ENCODE measurements at regions not wholly inside any gene's neighbourhood (a gene's known extent, or its start where the extent isn't known, plus 50 kb on each side); places are given as distances from the start of the nearest gene placed in this dataset.
"Not testable (repeated sequence)": the region's sequence is repeated elsewhere in the genome, so short reads cannot be mapped to it uniquely, and the experiment has no call there.

GRCh38 chr13:79989217-79989661 is 351.7 kb downstream of the SPRY2 start:
- Histone ChIP-seq H3K27me3 (ENCODE audit: control insufficient read depth, insufficient read depth, low read length) (no peaks in the 10 kb centered on the region), H3K27ac (ENCODE audit: low read length) (no peak overlapping the region), H3K4me1 (ENCODE audit: control insufficient read depth, low read depth, low read length) (no peaks in the 10 kb centered on the region), H3K9me3 (ENCODE audit: control insufficient read depth, low read depth, low read length) (no peaks in the 10 kb centered on the region), H3K9ac (ENCODE audit: low read length) (no peak overlapping the region), H3K4me3 (ENCODE audit: low read length) (no peak overlapping the region), H3K36me3 (ENCODE audit: control insufficient read depth, low read depth, low read length) (no peaks in the 10 kb centered on the region)

GRCh38 chr13:79988573-79988972 is 352.4 kb downstream of the SPRY2 start:
- Histone ChIP-seq H3K4me3 (ENCODE audit: low read length) (no peak overlapping the region), H3K9ac (ENCODE audit: low read length) (no peak overlapping the region), H3K27me3 (ENCODE audit: control insufficient read depth, insufficient read depth, low read length) (no peaks in the 10 kb centered on the region), H3K27ac (ENCODE audit: low read length) (no peak overlapping the region), H3K9me3 (ENCODE audit: control insufficient read depth, low read depth, low read length) (no peaks in the 10 kb centered on the region), H3K36me3 (ENCODE audit: control insufficient read depth, low read depth, low read length) (no peaks in the 10 kb centered on the region), H3K4me1 (ENCODE audit: control insufficient read depth, low read depth, low read length) (no peaks in the 10 kb centered on the region)

GRCh38 chr13:79987761-79988160 is 353.2 kb downstream of the SPRY2 start:
- Histone ChIP-seq H3K27ac (ENCODE audit: low read length) (no peak overlapping the region), H3K9me3 (ENCODE audit: control insufficient read depth, low read depth, low read length) (no peaks in the 10 kb centered on the region), H3K4me3 (ENCODE audit: low read length) (no peak overlapping the region)

GRCh38 chr13:79987323-79987722 is 353.6 kb downstream of the SPRY2 start:
- H3K4me3 ChIP-seq (ENCODE audit: low read length) = no peak overlapping the region
- H3K9ac ChIP-seq (ENCODE audit: low read length) = no peak overlapping the region
- H3K27ac ChIP-seq (ENCODE audit: low read length) = no peak overlapping the region
- H3K4me1 ChIP-seq (ENCODE audit: control insufficient read depth, low read depth, low read length) = no peaks in the 10 kb centered on the region
- H3K27me3 ChIP-seq (ENCODE audit: control insufficient read depth, insufficient read depth, low read length) = no peaks in the 10 kb centered on the region
- H3K9me3 ChIP-seq (ENCODE audit: control insufficient read depth, low read depth, low read length) = no peaks in the 10 kb centered on the region
- H3K36me3 ChIP-seq (ENCODE audit: control insufficient read depth, low read depth, low read length) = no peaks in the 10 kb centered on the region

More at GRCh38 chr13:79987761-79988160, 353.2 kb downstream of the SPRY2 start:
- Histone ChIP-seq H3K9ac (ENCODE audit: low read length) (no peak overlapping the region), H3K4me1 (ENCODE audit: control insufficient read depth, low read depth, low read length) (no peaks in the 10 kb centered on the region), H3K36me3 (ENCODE audit: control insufficient read depth, low read depth, low read length) (no peaks in the 10 kb centered on the region), H3K27me3 (ENCODE audit: control insufficient read depth, insufficient read depth, low read length) (no peaks in the 10 kb centered on the region)

GRCh38 chr13:79986890-79987289 is 354.0 kb downstream of the SPRY2 start:
- H3K4me1 ChIP-seq (ENCODE audit: control insufficient read depth, low read depth, low read length) = no peaks in the 10 kb centered on the region
- no peak overlapping the region for H3K9ac ChIP-seq (ENCODE audit: low read length)
- H3K4me3 ChIP-seq (ENCODE audit: low read length) = no peak overlapping the region
- no peak overlapping the region for H3K27ac ChIP-seq (ENCODE audit: low read length)
- H3K36me3 ChIP-seq (ENCODE audit: control insufficient read depth, low read depth, low read length) = no peaks in the 10 kb centered on the region
- H3K27me3 ChIP-seq (ENCODE audit: control insufficient read depth, insufficient read depth, low read length) = no peaks in the 10 kb centered on the region
- no peaks in the 10 kb centered on the region for H3K9me3 ChIP-seq (ENCODE audit: control insufficient read depth, low read depth, low read length)

GRCh38 chr13:79974935-79975650 is 365.8 kb downstream of the SPRY2 start:
- not testable (repeated sequence) for H3K4me3 ChIP-seq (ENCODE audit: low read length); H3K9ac ChIP-seq (ENCODE audit: low read length); H3K9me3 ChIP-seq (ENCODE audit: control insufficient read depth, low read depth, low read length); H3K27ac ChIP-seq (ENCODE audit: low read length); H3K4me1 ChIP-seq (ENCODE audit: control insufficient read depth, low read depth, low read length); H3K36me3 ChIP-seq (ENCODE audit: control insufficient read depth, low read depth, low read length); H3K27me3 ChIP-seq (ENCODE audit: control insufficient read depth, insufficient read depth, low read length)

- peaks cover 4% of the 10 kb centered on the region for H3K9me3 ChIP-seq (ENCODE audit: control insufficient read depth, low read depth, low read length)
Measured at GRCh38 chr13:79973533-79973963, 367.4 kb downstream of the SPRY2 start.

GRCh38 chr13:79972066-79972569 is 368.8 kb downstream of the SPRY2 start:
- no peak overlapping the region for H3K27ac ChIP-seq (ENCODE audit: low read length)
- peaks cover 2% of the 10 kb centered on the region for H3K4me1 ChIP-seq (ENCODE audit: control insufficient read depth, low read depth, low read length)
- H3K9me3 ChIP-seq (ENCODE audit: control insufficient read depth, low read depth, low read length) = peaks cover 4% of the 10 kb centered on the region
- H3K36me3 ChIP-seq (ENCODE audit: control insufficient read depth, low read depth, low read length) = no peaks in the 10 kb centered on the region
- H3K27me3 ChIP-seq (ENCODE audit: control insufficient read depth, insufficient read depth, low read length) = peaks cover 9% of the 10 kb centered on the region
- H3K9ac ChIP-seq (ENCODE audit: low read length) = no peak overlapping the region
- H3K4me3 ChIP-seq (ENCODE audit: low read length) = no peak overlapping the region

More at GRCh38 chr13:79973533-79973963, 367.4 kb downstream of the SPRY2 start:
- Histone ChIP-seq H3K4me1 (ENCODE audit: control insufficient read depth, low read depth, low read length) (no peaks in the 10 kb centered on the region), H3K27me3 (ENCODE audit: control insufficient read depth, insufficient read depth, low read length) (no peaks in the 10 kb centered on the region), H3K27ac (ENCODE audit: low read length) (no peak overlapping the region), H3K36me3 (ENCODE audit: control insufficient read depth, low read depth, low read length) (no peaks in the 10 kb centered on the region), H3K4me3 (ENCODE audit: low read length) (no peak overlapping the region), H3K9ac (ENCODE audit: low read length) (no peak overlapping the region)

GRCh38 chr13:79966493-79966895 is 374.4 kb downstream of the SPRY2 start:
- no peak overlapping the region for H3K9ac ChIP-seq (ENCODE audit: low read length)
- H3K27ac ChIP-seq (ENCODE audit: low read length) = peak overlapping the region; percentile 17
- H3K27me3 ChIP-seq (ENCODE audit: control insufficient read depth, insufficient read depth, low read length) = peaks cover 9% of the 10 kb centered on the region

GRCh38 chr13:79966059-79966458 is 374.9 kb downstream of the SPRY2 start:
- Histone ChIP-seq H3K36me3 (ENCODE audit: control insufficient read depth, low read depth, low read length) (no peaks in the 10 kb centered on the region), H3K4me3 (ENCODE audit: low read length) (no peak overlapping the region), H3K9me3 (ENCODE audit: control insufficient read depth, low read depth, low read length) (no peaks in the 10 kb centered on the region), H3K27me3 (ENCODE audit: control insufficient read depth, insufficient read depth, low read length) (peaks cover 9% of the 10 kb centered on the region), H3K9ac (ENCODE audit: low read length) (no peak overlapping the region), H3K4me1 (ENCODE audit: control insufficient read depth, low read depth, low read length) (peaks cover 16% of the 10 kb centered on the region), H3K27ac (ENCODE audit: low read length) (peak overlapping the region; percentile 17)

More at GRCh38 chr13:79966493-79966895, 374.4 kb downstream of the SPRY2 start:
- Histone ChIP-seq H3K9me3 (ENCODE audit: control insufficient read depth, low read depth, low read length) (no peaks in the 10 kb centered on the region), H3K4me1 (ENCODE audit: control insufficient read depth, low read depth, low read length) (peaks cover 16% of the 10 kb centered on the region), H3K4me3 (ENCODE audit: low read length) (no peak overlapping the region), H3K36me3 (ENCODE audit: control insufficient read depth, low read depth, low read length) (no peaks in the 10 kb centered on the region)

GRCh38 chr13:79946556-79946955 is 394.4 kb downstream of the SPRY2 start:
- Histone ChIP-seq H3K27ac (ENCODE audit: low read length) (no peak overlapping the region), H3K27me3 (ENCODE audit: control insufficient read depth, insufficient read depth, low read length) (no peaks in the 10 kb centered on the region), H3K4me1 (ENCODE audit: control insufficient read depth, low read depth, low read length) (no peaks in the 10 kb centered on the region), H3K9ac (ENCODE audit: low read length) (no peak overlapping the region), H3K36me3 (ENCODE audit: control insufficient read depth, low read depth, low read length) (no peaks in the 10 kb centered on the region), H3K4me3 (ENCODE audit: low read length) (no peak overlapping the region), H3K9me3 (ENCODE audit: control insufficient read depth, low read depth, low read length) (no peaks in the 10 kb centered on the region)
